Right ventricle myocardium superior (tissue), 1 donor: ENCODE measurements at regions not wholly inside any gene's neighbourhood (a gene's known extent, or its start where the extent isn't known, plus 50 kb on each side); places are given as distances from the start of the nearest gene placed in this dataset.
"Not testable (repeated sequence)": the region's sequence is repeated elsewhere in the genome, so short reads cannot be mapped to it uniquely, and the experiment has no call there.

ENCODE experiments used
- ATAC-seq: fragments of 200-7000 bp; cut with Tn5 transposase; one replicate; pipeline ENCODE4 v1.9.1; 2020; ENCODE audit warnings: mild to moderate bottlenecking; ENCODE audit not compliant: poor library complexity
- DNase-seq: peaks from one replicate; pipeline ENCODE4 v3.0.0-alpha.2; 2020
- intact Hi-C: fragments of 100-400 bp; cut with DNase I; formaldehyde crosslinking; loops from one replicate; pipeline ENCODE4 v1.11.2; 2022
- donor health status: DM: no; HTN: yes; CAD: no; lungs with severe emphysema.

- ATAC-seq (no peak), DNase-seq (no peak)
- intact Hi-C loops, result no loop called here
These were observed 362.4 kb upstream of the MAF start for GRCh38 chr16:79962962-79963361.

GRCh38 chr16:79959226-79959625 is 358.7 kb upstream of the MAF start:
- ATAC-seq, result no peak
- no peak for DNase-seq
- intact Hi-C loops, result no loop called here

- intact Hi-C loops, result no loop called here
- no peak for ATAC-seq
- no peak for DNase-seq
These were observed 354.6 kb upstream of the MAF start for GRCh38 chr16:79954921-79955705.

- ATAC-seq, result no peak
- intact Hi-C loops, result no loop called here
These were observed 350.6 kb upstream of the MAF start for GRCh38 chr16:79950932-79951719.

GRCh38 chr16:79949417-79949816 is 348.9 kb upstream of the MAF start:
- DNase-seq (no peak), ATAC-seq (no peak)
- intact Hi-C loops, result no loop called here

More at GRCh38 chr16:79950932-79951719, 350.6 kb upstream of the MAF start:
- no peak for DNase-seq

- ATAC-seq (no peak), DNase-seq (no peak)
- intact Hi-C loops, result no loop called here
These were observed 347.2 kb upstream of the MAF start for GRCh38 chr16:79947771-79948170.

GRCh38 chr16:79946252-79946651 is 345.7 kb upstream of the MAF start:
- intact Hi-C loops, result no loop called here
- DNase-seq (no peak), ATAC-seq (no peak)

GRCh38 chr16:79943736-79944135 is 343.2 kb upstream of the MAF start:
- intact Hi-C loops, result no loop called here
- ATAC-seq (peak; percentile 45), DNase-seq (no peak)

- no peak for DNase-seq
- intact Hi-C loops, result no loop called here
- ATAC-seq, result no peak
These were observed 338.0 kb upstream of the MAF start for GRCh38 chr16:79938575-79938974.

GRCh38 chr16:79937671-79938070 is 337.1 kb upstream of the MAF start:
- ATAC-seq, intact Hi-C loops, DNase-seq: not testable (repeated sequence)

GRCh38 chr16:79933603-79934002 is 333.1 kb upstream of the MAF start:
- no peak for ATAC-seq
- no peak for DNase-seq
- intact Hi-C loops, result no loop called here

- ATAC-seq, result no peak
- intact Hi-C loops, result no loop called here
These were observed 332.0 kb upstream of the MAF start for GRCh38 chr16:79932572-79932971.

GRCh38 chr16:79931721-79932120 is 331.2 kb upstream of the MAF start:
- ATAC-seq (no peak), DNase-seq (no peak)
- intact Hi-C loops, result no loop called here

More at GRCh38 chr16:79932572-79932971, 332.0 kb upstream of the MAF start:
- DNase-seq, result no peak

GRCh38 chr16:79929260-79929965 is 328.9 kb upstream of the MAF start:
- DNase-seq (no peak), ATAC-seq (no peak)
- intact Hi-C loops, result no loop called here

- intact Hi-C loops, result no loop called here
- ATAC-seq (no peak), DNase-seq (no peak)
These were observed 327.8 kb upstream of the MAF start for GRCh38 chr16:79928142-79928873.

- ATAC-seq (no peak), DNase-seq (no peak)
- intact Hi-C loops, result no loop called here
These were observed 326.1 kb upstream of the MAF start for GRCh38 chr16:79926451-79927205.

- intact Hi-C loops, result no loop called here
- DNase-seq (no peak), ATAC-seq (no peak)
These were observed 322.9 kb upstream of the MAF start for GRCh38 chr16:79923431-79923830.

GRCh38 chr16:79920685-79921084 is 320.1 kb upstream of the MAF start:
- ATAC-seq, result no peak
- intact Hi-C loops, result no loop called here
- no peak for DNase-seq
